ENCODE measurements at regions not wholly inside any gene's neighbourhood (a gene's known extent, or its start where the extent isn't known, plus 50 kb on each side); places are given as distances from the start of the nearest gene placed in this dataset.
"Not testable (repeated sequence)": the region's sequence is repeated elsewhere in the genome, so short reads cannot be mapped to it uniquely, and the experiment has no call there.

DNA sequence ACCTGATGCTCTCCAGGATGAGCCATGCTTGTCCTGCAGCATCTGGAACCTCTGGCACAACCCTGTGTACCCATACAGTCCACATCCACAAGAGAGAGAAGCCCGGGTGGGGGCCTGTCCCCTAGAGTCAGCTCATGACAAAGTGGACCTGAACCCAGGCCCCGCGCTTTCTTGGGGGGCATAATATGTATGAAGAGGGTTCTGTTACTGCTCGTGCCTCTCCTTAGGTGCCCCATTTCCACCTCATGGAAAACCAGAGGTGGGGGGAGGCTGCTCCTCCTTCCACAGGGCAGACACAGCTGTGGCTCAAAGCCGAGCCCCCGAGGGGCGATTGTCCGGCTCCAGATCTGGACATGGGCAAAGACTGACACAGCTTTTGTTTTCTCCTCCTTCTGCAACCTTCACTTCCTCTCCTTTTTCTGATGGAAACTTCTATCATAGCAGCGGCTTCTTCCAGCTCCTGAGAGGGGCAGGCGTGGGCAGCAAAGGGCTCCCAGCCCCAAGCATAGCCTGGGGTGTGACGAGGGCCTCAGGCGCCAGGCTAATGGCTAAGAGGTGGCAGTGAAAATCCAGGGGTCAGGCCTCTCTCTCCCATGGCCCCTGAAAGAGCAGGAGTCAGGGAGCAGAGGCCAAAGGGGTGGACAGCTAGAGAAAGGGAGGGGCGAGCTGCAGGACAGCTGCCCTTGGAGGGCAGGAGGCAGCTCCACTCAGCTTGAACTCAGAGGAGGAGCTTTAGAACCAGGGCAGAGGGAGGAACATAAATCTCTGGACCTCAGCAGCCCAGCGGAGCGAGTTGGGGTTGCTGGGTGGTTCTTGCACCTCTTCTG, 155.5 kb downstream of the ZFP36L2 start:
- no peak for DNase-seq

DNA sequence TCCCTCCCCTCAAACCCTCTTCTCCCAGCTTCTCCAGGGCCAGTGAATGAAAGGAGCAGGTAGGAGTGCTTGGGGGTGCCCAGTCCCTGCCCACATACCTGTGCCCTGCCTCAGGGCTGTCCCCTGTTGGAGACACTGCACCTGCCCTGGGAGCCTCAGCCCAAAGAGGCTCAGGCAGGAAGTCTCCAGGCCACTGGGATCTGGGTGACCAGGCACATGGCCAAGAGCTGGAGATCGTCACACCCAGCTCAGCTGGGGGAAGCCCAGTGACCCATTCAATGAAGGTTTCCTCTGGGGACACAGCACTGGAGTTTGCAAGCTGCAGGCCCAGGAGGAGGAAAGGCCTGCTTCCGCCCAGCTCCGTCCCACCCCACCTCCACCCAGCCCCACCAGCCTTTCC, 156.4 kb downstream of the ZFP36L2 start:
- no peak for DNase-seq

DNA sequence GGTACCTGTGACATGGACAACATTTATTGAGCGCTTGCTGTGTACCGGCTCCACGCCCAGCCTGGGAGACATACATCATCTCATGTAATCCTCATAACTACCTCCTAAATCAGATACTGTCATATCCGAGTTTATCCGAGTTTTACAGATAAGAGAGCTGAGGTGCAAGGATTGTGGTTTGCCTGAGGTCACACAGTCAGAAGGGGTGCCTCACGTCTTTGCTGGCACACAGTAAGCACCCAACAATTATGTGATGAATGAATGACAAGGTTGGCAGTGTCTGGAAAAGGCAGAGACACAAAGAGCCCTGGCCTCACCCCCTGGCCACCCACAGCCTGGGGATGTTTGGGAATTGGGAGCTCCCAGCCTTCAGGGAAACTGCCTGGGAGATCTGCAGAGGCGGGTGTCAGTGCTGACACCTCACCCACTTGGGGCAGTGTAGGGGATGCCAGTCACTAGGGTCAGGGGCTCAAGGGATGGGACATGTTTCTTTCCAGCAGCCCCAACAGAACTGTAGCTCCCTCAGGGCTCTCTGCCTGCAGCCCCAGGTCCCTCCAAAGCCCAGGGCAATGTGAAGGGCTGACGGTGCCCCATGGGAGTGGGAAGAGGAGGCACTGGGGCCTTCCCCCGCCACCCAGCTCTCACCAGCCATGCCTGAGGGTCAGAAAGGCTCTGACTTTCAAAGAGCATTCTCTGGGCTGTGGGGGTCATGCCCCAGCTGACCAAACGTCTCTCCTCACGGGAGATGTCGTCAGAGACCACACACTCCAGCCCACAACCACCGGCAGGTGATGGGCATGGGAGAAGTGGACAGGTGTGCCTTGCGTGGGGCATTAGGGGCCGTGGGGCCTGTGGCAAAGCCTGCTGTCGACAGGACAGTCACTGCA, 157.5 kb downstream of the ZFP36L2 start:
- DNase-seq, result peak in 1 of 14 donors; percentile 36

DNA sequence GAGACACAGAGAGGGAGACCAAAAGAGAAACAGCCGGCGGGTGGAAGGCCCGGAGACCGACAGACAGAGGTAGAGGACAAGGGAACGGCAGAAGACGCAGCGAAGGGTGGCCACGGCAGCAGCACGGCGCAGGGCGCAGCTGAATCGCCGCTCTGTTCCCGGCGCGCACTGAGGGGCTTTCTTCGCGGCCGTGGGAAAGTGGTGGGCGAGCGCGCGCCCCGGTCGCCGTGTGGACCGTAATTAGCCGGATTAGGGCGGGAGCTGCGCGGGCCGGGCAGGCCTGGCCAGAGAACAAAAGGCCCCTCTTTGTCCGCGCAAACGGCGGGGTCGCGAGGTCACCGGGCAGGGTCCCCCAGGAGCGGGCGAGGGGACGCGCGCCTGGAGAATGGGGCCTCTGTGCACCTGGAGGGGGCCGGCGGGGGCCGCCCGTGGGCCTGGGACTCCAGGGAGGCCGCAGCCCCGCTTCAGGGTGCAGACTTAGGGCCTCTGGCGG, 158.3 kb downstream of the ZFP36L2 start:
- DNase-seq, result no peak

DNA sequence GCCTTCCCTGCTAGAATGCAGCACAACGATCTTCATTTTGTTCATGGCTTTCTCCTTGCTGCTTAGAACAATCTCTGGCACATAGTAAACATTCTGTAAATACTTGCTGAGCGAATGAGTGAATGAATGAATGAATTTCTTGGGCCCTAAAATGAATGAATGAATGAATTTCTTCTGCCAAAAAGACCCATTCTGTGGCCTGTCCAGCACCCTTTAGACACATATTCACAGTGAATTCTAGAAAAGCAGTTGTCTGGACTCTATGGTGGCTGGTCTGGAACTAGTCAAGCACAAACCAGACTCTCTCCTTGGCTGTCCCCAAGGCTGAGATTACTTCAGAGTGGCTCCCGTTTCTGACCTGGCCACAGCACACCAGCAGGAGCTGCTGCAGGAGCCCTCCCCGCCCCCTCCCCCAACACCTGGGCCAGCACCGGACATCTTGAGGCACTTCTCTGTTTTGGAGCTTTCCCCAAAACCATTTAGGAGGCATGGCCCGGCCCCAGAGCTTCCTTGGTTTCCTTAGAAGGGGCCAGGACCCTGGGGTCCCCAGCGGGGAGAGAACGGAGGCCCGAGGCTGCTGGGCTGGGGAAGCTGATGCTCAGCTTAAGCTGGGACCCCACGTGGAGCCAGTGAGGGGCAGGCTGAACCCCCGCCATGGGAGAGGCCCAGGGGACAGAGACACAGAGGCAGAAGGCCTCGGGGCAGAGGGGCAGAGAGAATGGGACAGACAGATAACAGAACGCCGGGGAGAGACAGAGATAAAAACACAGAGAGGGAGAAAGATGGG, 159.0 kb downstream of the ZFP36L2 start:
- DNase-seq, result no peak

DNA sequence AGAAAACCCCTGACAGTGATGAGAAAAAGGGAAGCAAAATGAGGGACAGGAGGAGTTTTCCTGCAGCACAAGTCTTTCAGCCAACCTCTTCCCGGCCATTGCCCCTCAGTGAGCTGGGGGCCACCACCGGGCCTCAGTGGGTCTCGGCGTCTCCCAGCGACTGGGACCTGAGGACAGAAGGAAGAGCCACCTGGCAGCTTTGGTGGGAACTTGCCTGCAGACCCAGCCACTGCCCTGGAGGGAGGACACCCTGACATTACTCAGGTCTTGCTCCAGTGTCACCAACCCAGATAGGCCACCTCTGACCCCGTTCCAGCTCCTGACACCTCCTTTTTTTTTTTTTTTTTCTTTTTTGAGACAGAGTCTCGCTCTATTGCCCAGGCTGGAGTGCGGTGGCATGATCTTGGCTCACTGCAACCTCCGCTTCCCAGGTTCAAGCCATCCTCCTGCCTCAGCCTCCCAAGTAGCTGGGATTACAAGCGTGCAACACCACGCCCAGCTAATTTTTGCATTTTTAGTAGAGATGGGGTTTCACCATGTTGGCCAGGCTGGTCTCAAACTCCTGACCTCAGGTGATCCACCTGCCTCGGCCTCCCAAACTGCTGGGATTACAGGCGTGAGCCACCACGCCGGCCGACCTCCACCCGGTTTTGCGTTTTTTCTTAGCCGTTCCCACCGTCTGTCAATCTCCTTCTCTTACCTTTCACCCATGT, 159.7 kb downstream of the ZFP36L2 start:
- DNase-seq, result not testable (repeated sequence)

DNA sequence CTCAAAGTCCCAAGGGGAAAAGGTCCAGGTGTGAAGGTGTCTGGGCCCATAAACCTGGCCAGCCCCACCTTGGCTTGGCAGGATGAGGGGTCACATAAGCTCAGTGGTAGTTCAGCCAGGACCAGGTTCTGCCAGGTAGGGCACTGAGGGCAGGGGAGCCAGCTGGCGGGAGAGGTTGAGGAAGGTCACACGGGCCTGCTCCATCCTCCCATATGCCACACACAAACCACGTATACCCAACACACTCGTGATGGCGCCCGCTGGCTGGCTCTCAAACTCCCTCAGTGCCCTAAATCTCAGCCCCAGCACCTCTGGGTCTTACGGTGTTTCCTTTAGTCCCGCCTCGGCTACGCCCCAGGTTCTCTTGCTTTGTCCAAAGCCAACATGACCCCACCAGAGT, 160.5 kb downstream of the ZFP36L2 start:
- no peak for DNase-seq

DNA sequence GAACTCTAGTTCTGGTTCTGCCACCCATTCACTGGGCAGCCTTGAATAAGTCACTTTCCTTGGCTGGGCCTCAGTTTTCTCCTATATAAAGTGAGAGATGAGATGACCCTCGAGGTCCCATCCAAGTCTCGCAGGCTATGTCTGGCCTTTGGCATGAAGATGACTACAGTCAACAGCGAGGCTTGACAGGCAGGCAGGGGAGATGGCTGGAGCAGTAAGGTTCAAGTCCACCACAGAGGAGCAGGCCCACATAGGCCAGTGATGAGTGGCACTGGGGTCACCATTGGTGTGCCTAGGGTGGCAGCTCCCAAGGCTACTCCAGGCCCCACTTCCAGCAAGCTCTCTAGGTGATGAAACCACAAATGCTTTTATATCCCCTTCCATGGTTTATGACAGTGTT, 161.4 kb downstream of the ZFP36L2 start:
- no peak for DNase-seq

DNA sequence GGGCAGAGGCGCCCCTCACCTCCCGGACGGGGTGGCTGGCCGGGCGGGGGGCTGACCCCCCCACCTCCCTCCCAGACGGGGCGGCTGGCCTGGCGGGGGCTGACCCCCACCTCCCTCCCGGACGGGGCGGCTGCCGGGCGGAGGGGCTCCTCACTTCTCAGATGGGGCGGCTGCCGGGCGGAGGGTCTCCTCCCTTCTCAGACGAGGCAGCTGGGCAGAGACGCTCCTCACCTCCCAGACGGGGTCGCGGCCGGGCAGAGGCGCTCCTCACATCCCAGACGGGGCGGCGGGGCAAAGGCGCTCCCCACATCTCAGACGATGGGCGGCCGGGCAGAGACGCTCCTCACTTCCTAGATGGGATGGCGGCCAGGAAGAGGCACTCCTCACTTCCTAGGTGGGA, 163.3 kb downstream of the ZFP36L2 start:
- DNase-seq, result not testable (repeated sequence)

DNA sequence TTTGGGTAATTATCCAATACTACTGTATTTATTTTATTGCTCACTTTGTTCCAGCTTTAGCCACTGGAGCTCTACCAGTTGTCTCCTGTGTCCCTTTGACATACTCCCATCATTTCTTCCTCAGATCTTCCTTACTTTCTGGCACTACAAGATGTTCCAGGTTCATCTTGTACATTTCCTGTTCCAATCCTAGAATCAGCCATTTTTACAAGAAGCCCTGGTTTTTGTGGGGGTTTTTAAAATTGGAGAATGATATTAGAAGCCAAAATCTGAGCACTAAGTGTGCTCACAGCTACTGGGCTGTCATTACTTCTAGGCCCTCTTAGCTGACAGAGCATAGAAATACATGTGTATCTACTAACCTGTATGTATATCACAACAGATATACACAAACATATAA, 164.3 kb downstream of the ZFP36L2 start:
- DNase-seq, result no peak

DNA sequence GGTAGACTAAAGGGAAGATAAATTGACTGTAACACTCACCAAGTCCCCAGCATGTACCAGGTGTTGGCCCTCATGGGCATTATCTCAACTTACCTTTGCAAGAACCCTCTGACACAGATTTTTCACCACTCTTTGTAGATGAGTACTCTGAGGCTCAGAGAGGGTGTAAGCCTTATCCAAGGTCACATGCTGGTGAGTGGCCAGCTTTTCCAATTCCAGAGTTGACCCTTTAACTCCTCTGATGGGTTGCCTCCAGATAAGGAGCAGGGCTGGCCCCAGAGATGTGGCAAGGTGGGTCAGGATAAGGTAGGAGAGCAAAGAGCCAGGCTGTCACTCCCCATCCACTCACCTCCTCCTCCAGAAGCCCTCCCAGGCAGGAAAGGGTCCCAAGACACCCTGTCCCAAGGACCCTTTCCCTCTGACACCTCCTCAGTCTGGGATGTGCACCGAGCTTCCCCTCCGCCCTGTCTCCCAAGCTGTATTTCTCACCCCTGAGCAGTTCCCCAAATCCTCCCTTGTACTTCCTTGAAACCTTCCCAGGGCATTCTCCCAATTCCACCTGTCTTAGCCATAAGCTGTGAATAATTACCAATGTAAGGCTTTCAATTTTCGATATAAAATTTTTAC, 165.9 kb downstream of the ZFP36L2 start:
- no peak for DNase-seq

DNA sequence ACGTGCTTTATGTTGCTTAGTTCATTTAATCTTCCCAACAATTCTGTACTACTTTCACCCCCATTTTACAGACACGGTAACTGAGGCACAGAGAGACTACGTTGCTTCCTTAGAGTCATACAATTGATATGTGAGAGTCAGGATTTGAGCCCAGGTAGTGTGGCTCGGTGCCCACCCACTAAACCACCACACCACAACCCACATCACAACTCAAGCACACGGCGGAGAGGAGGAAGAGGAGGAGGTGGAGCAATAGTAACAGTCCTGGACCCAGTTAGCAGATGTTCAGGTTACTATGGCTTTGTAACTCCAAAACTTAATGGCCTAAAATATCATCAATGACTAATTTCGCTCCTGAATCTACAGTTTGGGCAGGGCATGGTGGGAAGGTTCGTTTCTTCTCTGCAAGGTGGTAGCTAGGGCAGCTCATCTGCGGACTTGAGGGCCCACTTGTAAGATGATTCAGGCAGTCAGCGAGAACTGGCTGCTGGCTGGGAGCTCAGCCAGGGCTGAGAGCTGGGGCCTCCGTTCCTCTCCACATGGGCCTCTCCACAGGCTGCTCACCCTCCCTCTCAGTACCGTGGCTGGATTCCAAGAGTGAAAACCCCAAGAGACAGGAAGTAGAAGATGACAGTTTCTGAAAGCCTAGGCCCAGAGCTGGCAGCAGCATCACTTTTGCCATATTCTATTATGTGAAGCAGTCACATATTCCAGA, 167.1 kb downstream of the ZFP36L2 start:
- DNase-seq, result peak in 12 of 14 donors; percentile 30 to 81 (median 64)

DNA sequence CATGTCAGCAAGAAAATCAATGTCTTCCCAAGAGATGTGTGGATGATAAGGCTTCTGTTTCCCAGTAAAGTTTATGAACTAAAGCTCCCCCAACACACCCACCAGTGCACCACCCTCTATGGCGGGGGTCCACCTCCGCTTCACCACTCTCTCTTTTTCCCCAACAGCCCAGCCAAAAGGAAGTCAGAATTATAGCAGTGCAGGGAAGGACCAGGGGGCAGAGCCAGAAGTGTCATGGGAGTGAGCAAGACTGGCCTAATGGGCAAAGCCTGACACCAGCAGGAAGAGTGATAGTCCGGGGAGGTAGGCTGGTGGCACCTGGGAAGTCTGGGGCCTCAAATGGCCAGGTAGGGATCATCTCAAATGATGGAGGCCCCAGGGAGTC, 167.7 kb downstream of the ZFP36L2 start:
- no peak for DNase-seq

DNA sequence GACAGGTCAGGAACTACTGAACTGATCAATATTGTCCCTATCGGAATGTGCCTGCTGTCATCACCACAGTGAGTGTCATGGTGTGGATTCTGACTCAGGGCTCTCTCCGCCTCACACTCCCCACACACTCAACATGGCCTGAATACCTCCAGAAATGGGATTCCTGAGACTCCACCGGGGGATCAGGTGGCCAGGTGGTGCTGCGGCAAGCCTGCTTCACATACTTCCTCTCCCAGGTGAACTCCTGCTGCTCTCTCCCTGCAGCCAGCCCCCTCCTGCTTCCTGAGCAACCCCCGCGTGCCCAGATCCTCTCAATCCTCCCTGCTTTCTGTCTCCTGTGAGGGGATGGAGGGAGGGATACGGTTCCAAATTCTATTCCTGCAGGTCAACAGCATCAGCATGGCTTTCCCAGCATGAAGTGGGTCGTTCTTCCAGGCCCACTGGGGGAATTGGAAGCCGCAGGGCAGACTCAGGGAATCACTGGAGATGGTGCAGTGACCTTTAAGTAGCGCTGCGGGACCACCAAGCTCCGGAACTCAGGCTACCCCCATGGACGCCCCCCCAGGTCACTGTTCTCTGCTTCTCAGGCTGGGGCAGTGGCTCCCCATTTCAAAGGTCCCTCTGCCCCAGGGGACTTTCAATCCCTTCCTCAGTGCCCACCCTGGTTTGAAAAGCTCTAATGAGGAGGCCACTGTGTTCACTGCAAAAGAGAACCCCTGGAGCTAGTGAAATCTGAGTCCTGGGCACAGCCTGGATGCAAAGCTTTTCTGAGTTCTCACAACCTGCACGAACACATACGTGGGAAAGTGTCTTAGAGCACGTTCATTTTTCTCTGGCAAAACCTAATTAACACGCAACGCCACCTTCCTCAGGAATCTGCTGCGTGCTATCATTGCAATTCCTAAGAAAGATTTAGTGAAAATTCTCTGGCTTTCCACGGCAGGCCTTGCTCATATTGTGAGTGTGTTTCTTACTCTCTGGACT, 168.4 kb downstream of the ZFP36L2 start:
- peak in 1 of 14 donors; percentile 30 for DNase-seq

DNA sequence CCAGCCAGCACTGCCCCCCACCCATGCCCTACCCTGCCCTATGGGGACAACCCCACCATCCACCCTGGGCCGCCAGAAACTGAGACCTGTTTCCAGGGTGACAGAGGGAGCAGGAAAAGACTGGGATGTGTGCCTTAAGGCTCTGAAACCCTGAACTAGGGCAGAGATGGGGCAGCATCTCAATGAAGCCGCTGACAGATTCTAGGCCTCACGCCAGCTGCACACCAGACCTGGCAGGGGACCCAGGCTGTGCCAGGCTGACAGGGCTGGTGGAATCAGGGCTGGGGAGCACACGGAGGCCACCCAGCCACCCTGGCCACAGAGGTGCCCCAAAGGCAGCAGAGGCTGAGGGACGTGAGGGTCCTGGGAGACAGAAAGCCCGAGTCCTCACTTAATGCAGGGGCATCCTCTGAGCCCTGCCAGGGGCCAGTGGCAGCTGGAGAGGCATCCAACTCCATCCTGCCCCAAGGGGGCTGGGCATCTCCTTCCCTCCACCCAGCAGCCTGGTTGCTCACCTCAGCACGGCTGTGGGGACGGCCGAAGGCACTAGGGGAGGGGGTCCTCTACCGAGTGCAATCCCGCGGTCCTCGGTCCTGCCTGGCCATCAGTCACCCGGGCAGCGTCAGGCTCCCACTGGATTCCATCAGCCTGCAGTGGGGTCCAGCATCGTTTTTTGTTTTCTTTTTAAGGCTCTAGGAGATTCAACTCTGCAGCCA, 169.2 kb downstream of the ZFP36L2 start:
- DNase-seq, result peak; percentile 15 to 90 (median 80)

DNA sequence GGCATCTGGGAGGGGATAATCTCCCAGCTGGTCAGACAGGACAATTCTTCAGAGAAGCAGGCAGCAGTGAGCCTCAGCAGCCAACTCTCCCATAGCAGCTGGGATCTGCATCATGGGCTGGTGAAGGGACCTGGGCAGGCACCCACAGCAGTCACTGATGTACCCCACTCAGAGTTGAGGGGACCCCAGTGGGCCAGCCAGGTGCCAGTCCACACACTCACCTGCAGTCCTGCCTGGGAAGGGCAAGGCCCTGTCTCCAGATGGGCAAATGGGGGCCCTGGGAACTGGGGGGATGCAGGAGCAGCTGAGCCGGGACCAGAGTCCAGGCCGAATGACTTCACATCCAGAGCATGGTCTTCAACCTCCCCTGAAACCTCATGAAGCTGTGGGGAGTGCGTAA, 170.4 kb downstream of the ZFP36L2 start:
- no peak for DNase-seq

DNA sequence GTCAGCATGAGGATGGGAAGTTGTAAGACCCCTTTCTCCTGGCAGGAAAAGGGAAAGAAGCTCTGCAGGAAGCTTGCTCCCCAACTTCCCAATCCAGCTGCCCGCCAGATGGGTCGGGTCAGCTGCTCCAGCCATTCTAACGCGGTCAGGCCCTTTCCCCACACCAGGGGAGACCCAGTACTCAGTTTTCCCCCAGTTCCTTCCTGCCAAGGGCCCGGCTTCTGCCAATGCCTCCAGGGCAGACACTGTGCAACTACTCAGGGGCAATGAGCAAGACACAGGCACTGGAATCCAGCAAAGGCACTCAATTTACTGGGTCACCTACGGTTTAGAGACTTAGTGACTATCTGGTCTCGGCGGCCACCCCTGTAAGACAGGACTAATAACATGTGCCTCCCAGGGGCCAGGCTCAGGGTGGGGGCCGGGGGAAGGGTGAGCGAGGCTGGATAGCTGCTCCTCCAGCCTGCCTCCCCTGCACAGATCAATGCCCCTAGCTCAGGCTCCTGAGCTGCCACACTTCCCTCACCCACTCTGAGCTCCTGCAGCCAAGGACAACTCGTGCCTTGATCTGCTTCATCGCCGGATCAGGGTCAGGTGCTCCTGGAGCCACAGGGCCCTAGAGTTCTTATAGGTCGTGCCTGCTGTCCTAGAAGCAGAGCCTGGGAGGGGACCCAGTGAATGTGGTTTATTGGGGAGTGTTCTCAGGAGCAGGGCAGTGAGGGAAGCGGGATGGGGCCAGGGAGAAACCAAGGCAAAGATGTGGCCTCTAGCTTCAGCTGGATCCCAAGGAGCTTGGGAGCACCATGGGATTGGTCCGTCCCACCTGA, 171.1 kb downstream of the ZFP36L2 start:
- no peak for DNase-seq

DNA sequence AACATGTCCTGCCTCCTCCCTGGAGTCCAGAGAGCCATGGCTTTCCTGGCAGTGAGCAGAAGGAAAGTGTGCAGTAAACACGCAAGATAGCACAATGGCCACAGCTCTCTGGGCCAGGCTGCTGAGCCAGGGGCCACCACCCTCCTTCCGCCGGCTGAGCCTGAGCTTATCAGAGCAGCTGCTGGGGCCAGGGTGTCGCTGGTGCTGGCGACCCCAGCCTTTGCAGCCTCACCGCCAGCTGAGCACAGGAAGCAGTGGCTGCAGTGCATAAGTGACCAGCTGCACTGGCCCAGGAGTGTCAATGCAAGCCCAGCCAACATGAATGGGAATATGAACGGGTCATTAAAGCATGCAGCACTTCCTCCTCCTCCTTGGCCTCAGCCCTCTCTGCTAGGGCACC, 172.0 kb downstream of the ZFP36L2 start:
- no peak for DNase-seq
